Endothelial cell of umbilical vein (primary cell): ENCODE measurements at regions not wholly inside any gene's neighbourhood (a gene's known extent, or its start where the extent isn't known, plus 50 kb on each side); places are given as distances from the start of the nearest gene placed in this dataset.

Experiments used
- BruUV-seq: library from RNA; stranded (reverse); fragments of 400-500 nt; replicated peaks from 2 replicates; lab custom pipeline; 2021; lab: Mats Ljungman, UMichigan
- CTCF ChIA-PET: fragments of 300-600, 350-600 bp; sonication (Branson Sonifier 250); formaldehyde crosslinking; loops from one replicate; lab custom pipeline; 2021; ENCODE audit warnings: antibody characterized with exemption, inconsistent platforms; lab: Charles Lee
- POLR2A ChIA-PET: fragments of 300-600, 350-600 bp; sonication (Branson Sonifier 250); formaldehyde crosslinking; loops from one replicate; lab custom pipeline; 2021; ENCODE audit warnings: antibody characterized with exemption, inconsistent platforms; lab: Charles Lee
- DNase-seq: peaks from one replicate; pipeline ENCODE4 v3.0.0-alpha.2; 2011; ENCODE audit warnings: low read depth, low spot score
- FAIRE-seq: peaks from 2 replicates; lab custom pipeline; 2011; peaks lifted over from hg19 to GRCh38; lab: Jason Lieb, UNC
- H2AFZ ChIP-seq: 2 replicates; pipeline ENCODE4 v1.6.0; 2012; ENCODE audit warnings: low read depth, low read length, control low read depth, inconsistent platforms
- H3K27ac ChIP-seq: 2 replicates; pipeline ENCODE4 v1.5.1; 2011; ENCODE audit warnings: low read depth, mild to moderate bottlenecking, control low read depth, low read length, moderate library complexity; ENCODE audit not compliant: insufficient read depth
- H3K27me3 ChIP-seq, 2 experiments: 2 replicates each; pipeline versions ENCODE4 v1.6.0 to v1.6.1; 2011; ENCODE audit warnings: low read length in 2 of 2, mixed read lengths in 1 of 2; ENCODE audit not compliant: control insufficient read depth in 2 of 2, insufficient read depth in 2 of 2
- H3K36me3 ChIP-seq, 2 experiments: 2 replicates in 1 of 2; 3 replicates in 1 of 2; pipeline ENCODE4 v1.5.1; 2011; ENCODE audit warnings: low read length in 2 of 2, mild to moderate bottlenecking in 1 of 2, moderate library complexity in 1 of 2; ENCODE audit not compliant: control insufficient read depth in 2 of 2, insufficient read depth in 2 of 2; ENCODE audit errors: extremely low read depth in 1 of 2
- H3K4me1 ChIP-seq: 3 replicates; pipeline ENCODE4 v1.5.1; 2011; ENCODE audit warnings: mild to moderate bottlenecking, low read length; ENCODE audit not compliant: control insufficient read depth, insufficient read depth; ENCODE audit errors: extremely low read depth
- H3K4me2 ChIP-seq: 2 replicates; pipeline ENCODE4 v1.6.1; 2011; ENCODE audit warnings: low read length, control low read depth, mixed read lengths; ENCODE audit not compliant: insufficient read depth
- H3K4me3 ChIP-seq, 3 experiments: fragments of 200-600 bp in 1 of 3; sonication (generic), shearing (Covaris generic) in 1 of 3; replicated peaks in 1 of 3; 2 replicates each; pipeline ENCODE4 v1.5.1; 2011 to 2016; ENCODE audit warnings: control low read depth in 3 of 3, low read length in 3 of 3, mild to moderate bottlenecking in 2 of 3, inconsistent platforms in 1 of 3, low read depth in 1 of 3, moderate library complexity in 1 of 3; ENCODE audit not compliant: insufficient read depth in 1 of 3
- H3K79me2 ChIP-seq: 2 replicates; pipeline ENCODE4 v1.6.0; 2012; ENCODE audit warnings: low read length, inconsistent platforms; ENCODE audit not compliant: control insufficient read depth, insufficient read depth
- H3K9ac ChIP-seq: replicated peaks from 2 replicates; pipeline ENCODE3; 2011; ENCODE audit warnings: low read length, control low read depth; ENCODE audit not compliant: insufficient read depth; ENCODE audit errors: extremely low read depth
- H3K9me1 ChIP-seq: replicated peaks from 3 replicates; pipeline ENCODE4 v1.6.0; 2011; ENCODE audit warnings: mild to moderate bottlenecking, low read length; ENCODE audit not compliant: control insufficient read depth, insufficient read depth; ENCODE audit errors: extremely low read depth
- H3K9me3 ChIP-seq: replicated peaks from 2 replicates; pipeline ENCODE4 v1.5.1; 2012; ENCODE audit warnings: low read length, inconsistent platforms; ENCODE audit not compliant: control insufficient read depth, insufficient read depth
- H4K20me1 ChIP-seq: replicated peaks from 2 replicates; pipeline ENCODE3; 2011; ENCODE audit warnings: mild to moderate bottlenecking, low read length; ENCODE audit not compliant: control insufficient read depth, insufficient read depth; ENCODE audit errors: extremely low read depth
- EZH2 ChIP-seq: IDR thresholded peaks from 2 replicates; pipeline ENCODE4 v1.6.1; 2012; ENCODE audit warnings: borderline replicate concordance, low read depth, mild to moderate bottlenecking, moderate library complexity, low read length, inconsistent platforms; ENCODE audit not compliant: severe bottlenecking
- FOS ChIP-seq: IDR thresholded peaks from 2 replicates; pipeline ENCODE4 v1.6.1; 2011; ENCODE audit warnings: mild to moderate bottlenecking, low read length, moderate library complexity, borderline replicate concordance; ENCODE audit not compliant: insufficient read depth
- GATA2 ChIP-seq: IDR thresholded peaks from 2 replicates; pipeline ENCODE4 v1.7.0; 2011; ENCODE audit warnings: low read depth, mild to moderate bottlenecking, moderate library complexity, mixed read lengths, low read length; ENCODE audit not compliant: insufficient read length, insufficient read depth
- JUN ChIP-seq: IDR thresholded peaks from 2 replicates; pipeline ENCODE4 v1.6.1; 2011; ENCODE audit warnings: borderline replicate concordance, low read depth; ENCODE audit not compliant: insufficient read length, insufficient read depth
- MYC ChIP-seq: IDR thresholded peaks from one replicate; pipeline ENCODE4 v1.6.1; 2011; ENCODE audit warnings: mild to moderate bottlenecking, low read depth, low read length
- POLR2A ChIP-seq: IDR thresholded peaks from 2 replicates; pipeline ENCODE4 v1.6.1; 2012; ENCODE audit warnings: low read depth, mild to moderate bottlenecking, control low read depth, low read length
- POLR2AphosphoS5 ChIP-seq: IDR thresholded peaks from 2 replicates; pipeline ENCODE4 v1.6.1; 2012; ENCODE audit warnings: low read depth, mild to moderate bottlenecking, control low read depth, low read length, moderate library complexity; ENCODE audit not compliant: insufficient read depth
- dilution Hi-C: fragments of 300-500 bp; cut with MboI; formaldehyde crosslinking; loops from one replicate; pipeline ENCODE4 v1.15.0; 2019; ENCODE audit warnings: low sequenced_read_pairs; ENCODE audit not compliant: extremely low pct_ligation_motif_present
- intact Hi-C: fragments of 100-400 bp; cut with micrococcal nuclease; formaldehyde crosslinking; loops from one replicate; pipeline ENCODE4 v1.10.0; 2022
- TF ChIP-seq, protein P1 (sequence below): IDR thresholded peaks from 2 replicates; pipeline ENCODE4 v1.6.1; 2011; ENCODE audit not compliant: insufficient read depth, insufficient read length
- TF ChIP-seq, protein P2 (sequence below), 2 donors: IDR thresholded peaks; 1 replicate in 1 of 2; 2 replicates in 1 of 2; pipeline ENCODE4 v1.5.1; 2011; ENCODE audit warnings: low read length in 2 of 2, mild to moderate bottlenecking in 2 of 2, moderate library complexity in 2 of 2, control low read depth in 1 of 2, inconsistent platforms in 1 of 2, low read depth in 1 of 2; ENCODE audit not compliant: insufficient read depth in 1 of 2; ENCODE audit errors: extremely low read depth in 1 of 2

DNA sequence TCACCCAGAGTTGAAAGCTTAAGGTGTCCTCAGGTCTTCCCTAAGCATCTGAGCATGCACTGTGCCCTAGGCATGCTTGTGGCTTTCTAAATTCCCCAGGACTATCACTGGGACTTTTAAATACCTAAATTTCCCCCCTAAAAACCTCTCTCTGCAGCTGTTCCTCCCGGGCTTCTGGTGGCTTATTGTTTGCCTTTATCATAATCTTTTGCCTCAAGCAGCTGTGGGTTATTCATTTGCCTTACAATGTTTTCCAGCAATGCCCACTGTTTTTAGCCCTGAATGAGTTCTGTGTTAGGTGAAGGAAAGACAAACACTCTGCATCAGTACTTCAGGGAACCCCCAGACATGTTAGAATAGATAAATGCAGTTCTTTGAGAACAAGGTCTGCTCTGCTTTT is 455.0 kb downstream of the ZIC3 start:
- ChIA-PET CTCF (no interaction called here), POLR2A (no interaction called here)
- H3K27ac ChIP-seq = no peak overlapping the region
- no peak overlapping the region for H3K4me3 ChIP-seq
- H3K9me3 ChIP-seq = no peaks in the 10 kb centered on the region
- DNase-seq (no peak), FAIRE-seq (no peak)
- H3K79me2 ChIP-seq = no peaks in the 10 kb centered on the region
- dilution Hi-C loops (no loop called here), intact Hi-C loops (no loop called here)
- no peaks in the 10 kb centered on the region for H3K9me1 ChIP-seq
- TF ChIP-seq JUN (no peak), POLR2A (no peak), POLR2AphosphoS5 (no peak), EZH2 (no peak)
- no peak overlapping the region for H2AFZ ChIP-seq
- no peaks in the 10 kb centered on the region for H3K36me3 ChIP-seq
- no TSS peak for BruUV-seq
- no peaks in the 10 kb centered on the region for H4K20me1 ChIP-seq
- no peak overlapping the region for H3K4me2 ChIP-seq
- H3K4me1 ChIP-seq = no peaks in the 10 kb centered on the region
- H3K27me3 ChIP-seq = no peaks in the 10 kb centered on the region
- no peak overlapping the region for H3K9ac ChIP-seq

DNA sequence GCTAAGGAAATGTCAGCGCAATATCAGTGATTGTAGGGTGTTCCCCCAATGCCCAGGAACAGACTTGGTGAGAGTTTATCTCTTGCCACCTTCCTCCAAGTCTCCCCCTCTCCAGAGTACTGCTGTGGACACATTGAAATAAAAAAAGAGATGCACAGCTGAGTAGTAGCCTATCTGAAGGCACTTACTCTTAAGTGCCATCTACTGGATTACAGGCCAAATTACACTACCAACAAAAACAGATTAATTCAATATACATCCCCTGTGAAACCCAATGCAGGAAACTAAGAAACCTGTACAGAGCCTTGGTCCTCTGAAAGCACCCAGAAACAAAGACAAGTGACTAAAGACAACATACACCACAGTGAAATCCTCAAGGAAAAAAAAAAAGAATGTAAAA is 460.3 kb downstream of the ZIC3 start:
- no peaks in the 10 kb centered on the region for H4K20me1 ChIP-seq
- H3K27me3 ChIP-seq = no peaks in the 10 kb centered on the region
- CTCF ChIA-PET = no interaction called here
- no peaks in the 10 kb centered on the region for H3K9me1 ChIP-seq
- H3K4me3 ChIP-seq = no peak overlapping the region
- POLR2A ChIA-PET = no interaction called here
- no TSS peak for BruUV-seq
- H3K27ac ChIP-seq = no peak overlapping the region
- no peak overlapping the region for H3K9ac ChIP-seq
- H3K4me1 ChIP-seq = no peaks in the 10 kb centered on the region
- dilution Hi-C loops (no loop called here), intact Hi-C loops (no loop called here)
- FAIRE-seq (no peak), DNase-seq (no peak)
- no peak overlapping the region for H3K4me2 ChIP-seq
- no peak overlapping the region for H2AFZ ChIP-seq
- TF ChIP-seq POLR2AphosphoS5 = no peak
- no peak for TF ChIP-seq FOS
- TF ChIP-seq, protein P1, sequence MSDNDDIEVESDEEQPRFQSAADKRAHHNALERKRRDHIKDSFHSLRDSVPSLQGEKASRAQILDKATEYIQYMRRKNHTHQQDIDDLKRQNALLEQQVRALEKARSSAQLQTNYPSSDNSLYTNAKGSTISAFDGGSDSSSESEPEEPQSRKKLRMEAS = no peak
- no peak for TF ChIP-seq POLR2A
- TF ChIP-seq GATA2 = no peak
- no peak for TF ChIP-seq EZH2
- no peak for TF ChIP-seq JUN
- TF ChIP-seq, protein P2, sequence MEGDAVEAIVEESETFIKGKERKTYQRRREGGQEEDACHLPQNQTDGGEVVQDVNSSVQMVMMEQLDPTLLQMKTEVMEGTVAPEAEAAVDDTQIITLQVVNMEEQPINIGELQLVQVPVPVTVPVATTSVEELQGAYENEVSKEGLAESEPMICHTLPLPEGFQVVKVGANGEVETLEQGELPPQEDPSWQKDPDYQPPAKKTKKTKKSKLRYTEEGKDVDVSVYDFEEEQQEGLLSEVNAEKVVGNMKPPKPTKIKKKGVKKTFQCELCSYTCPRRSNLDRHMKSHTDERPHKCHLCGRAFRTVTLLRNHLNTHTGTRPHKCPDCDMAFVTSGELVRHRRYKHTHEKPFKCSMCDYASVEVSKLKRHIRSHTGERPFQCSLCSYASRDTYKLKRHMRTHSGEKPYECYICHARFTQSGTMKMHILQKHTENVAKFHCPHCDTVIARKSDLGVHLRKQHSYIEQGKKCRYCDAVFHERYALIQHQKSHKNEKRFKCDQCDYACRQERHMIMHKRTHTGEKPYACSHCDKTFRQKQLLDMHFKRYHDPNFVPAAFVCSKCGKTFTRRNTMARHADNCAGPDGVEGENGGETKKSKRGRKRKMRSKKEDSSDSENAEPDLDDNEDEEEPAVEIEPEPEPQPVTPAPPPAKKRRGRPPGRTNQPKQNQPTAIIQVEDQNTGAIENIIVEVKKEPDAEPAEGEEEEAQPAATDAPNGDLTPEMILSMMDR (IDR thresholded peaks at IDR 0.05; ENCODE audit: extremely low read depth in 1 of 2, insufficient read depth in 1 of 2, low read depth in 1 of 2, low read length in 2 of 2) = no peak
- TF ChIP-seq MYC = no peak
- H3K9me3 ChIP-seq = no peaks in the 10 kb centered on the region
- no peaks in the 10 kb centered on the region for H3K36me3 ChIP-seq
- no peaks in the 10 kb centered on the region for H3K79me2 ChIP-seq
